OCI-LY3 (cell line): ENCODE measurements at regions not wholly inside any gene's neighbourhood (a gene's known extent, or its start where the extent isn't known, plus 50 kb on each side); places are given as distances from the start of the nearest gene placed in this dataset.

Experiments
- CTCF ChIP-seq: fragments of 200-600, 300-600 bp; sonication (generic); IDR thresholded peaks from 2 replicates; pipeline ENCODE4 v1.5.1; 2014; ENCODE audit warnings: antibody characterized with exemption, low read length, low read depth
- EZH2phosphoT487 ChIP-seq: fragments of 200-600 bp; shearing (Covaris generic); IDR thresholded peaks from 2 replicates; pipeline ENCODE4 v1.6.1; 2018; ENCODE audit warnings: antibody characterized with exemption, mixed run types, low read depth

- no peak for TF ChIP-seq CTCF
- TF ChIP-seq EZH2phosphoT487, result no peak
Observed at GRCh38 chr4:137452799-137453198, 79.5 kb downstream of the PCDH18 start.
